Ovary (tissue), 3 donors: ENCODE measurements at regions not wholly inside any gene's neighbourhood (a gene's known extent, or its start where the extent isn't known, plus 50 kb on each side); places are given as distances from the start of the nearest gene placed in this dataset.

ENCODE experiments used
- EP300 ChIP-seq: sonication (generic); formaldehyde crosslinking; IDR thresholded peaks from one replicate; pipeline ENCODE4 v1.6.1; 2017; ENCODE audit warnings: antibody characterized with exemption
- POLR2A ChIP-seq: fragments of 450-650 bp; IDR thresholded peaks from one replicate; pipeline ENCODE4 v1.6.1; 2017; ENCODE audit warnings: antibody characterized with exemption, mild to moderate bottlenecking, moderate library complexity
- TF ChIP-seq, protein P1 (sequence below), 3 donors: fragments of 450-650 bp in 2 of 3; fragments of 200-600 bp in 1 of 3; IDR thresholded peaks; one replicate each; pipeline versions ENCODE4 v1.5.1 to v1.8.0; 2016 to 2022; ENCODE audit warnings: antibody characterized with exemption in 3 of 3, mild to moderate bottlenecking in 1 of 3
- donor health status: DM: no; HTN: no; CAD: no.

- TF ChIP-seq POLR2A (no peak), EP300 (no peak)
- TF ChIP-seq, protein P1, sequence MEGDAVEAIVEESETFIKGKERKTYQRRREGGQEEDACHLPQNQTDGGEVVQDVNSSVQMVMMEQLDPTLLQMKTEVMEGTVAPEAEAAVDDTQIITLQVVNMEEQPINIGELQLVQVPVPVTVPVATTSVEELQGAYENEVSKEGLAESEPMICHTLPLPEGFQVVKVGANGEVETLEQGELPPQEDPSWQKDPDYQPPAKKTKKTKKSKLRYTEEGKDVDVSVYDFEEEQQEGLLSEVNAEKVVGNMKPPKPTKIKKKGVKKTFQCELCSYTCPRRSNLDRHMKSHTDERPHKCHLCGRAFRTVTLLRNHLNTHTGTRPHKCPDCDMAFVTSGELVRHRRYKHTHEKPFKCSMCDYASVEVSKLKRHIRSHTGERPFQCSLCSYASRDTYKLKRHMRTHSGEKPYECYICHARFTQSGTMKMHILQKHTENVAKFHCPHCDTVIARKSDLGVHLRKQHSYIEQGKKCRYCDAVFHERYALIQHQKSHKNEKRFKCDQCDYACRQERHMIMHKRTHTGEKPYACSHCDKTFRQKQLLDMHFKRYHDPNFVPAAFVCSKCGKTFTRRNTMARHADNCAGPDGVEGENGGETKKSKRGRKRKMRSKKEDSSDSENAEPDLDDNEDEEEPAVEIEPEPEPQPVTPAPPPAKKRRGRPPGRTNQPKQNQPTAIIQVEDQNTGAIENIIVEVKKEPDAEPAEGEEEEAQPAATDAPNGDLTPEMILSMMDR (IDR thresholded peaks at IDR 0.05) = no peak
Observed at GRCh38 chr2:136531731-136532130, 233.6 kb upstream of the THSD7B start.
